Activated CD4-positive, alpha-beta T cell treated with anti-CD3 and anti-CD28 coated beads for 48 hours (primary cell): ENCODE measurements at regions not wholly inside any gene's neighbourhood (a gene's known extent, or its start where the extent isn't known, plus 50 kb on each side); places are given as distances from the start of the nearest gene placed in this dataset.

Experiments used
- DNase-seq: peaks from one replicate; pipeline ENCODE4 v3.0.0-alpha.2; 2020

DNA sequence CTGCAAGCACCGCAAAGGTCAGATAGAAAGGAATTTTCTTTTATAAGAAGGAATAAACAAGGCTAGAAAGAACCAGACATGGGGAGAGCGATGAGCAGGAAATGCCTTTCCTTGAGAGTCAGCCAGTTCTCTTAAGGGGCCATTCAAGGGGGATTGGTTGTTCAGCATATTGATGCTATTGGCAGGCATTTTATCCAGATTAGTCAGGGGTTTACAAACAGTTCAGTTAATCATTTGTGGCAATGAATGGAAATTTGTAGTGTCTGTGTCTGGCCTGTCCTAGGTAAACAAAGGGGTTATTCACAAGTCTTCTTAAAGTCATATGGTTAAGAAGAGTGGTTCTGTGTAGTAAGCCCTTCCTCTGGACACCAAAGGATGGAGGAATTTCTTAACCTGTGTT lies 184.7 kb upstream of the FRMPD4 start:
- DNase-seq: no peak

- no peak for DNase-seq
These were observed 184.1 kb upstream of the FRMPD4 start for GRCh38 chrX:11954176-11954575.

DNA sequence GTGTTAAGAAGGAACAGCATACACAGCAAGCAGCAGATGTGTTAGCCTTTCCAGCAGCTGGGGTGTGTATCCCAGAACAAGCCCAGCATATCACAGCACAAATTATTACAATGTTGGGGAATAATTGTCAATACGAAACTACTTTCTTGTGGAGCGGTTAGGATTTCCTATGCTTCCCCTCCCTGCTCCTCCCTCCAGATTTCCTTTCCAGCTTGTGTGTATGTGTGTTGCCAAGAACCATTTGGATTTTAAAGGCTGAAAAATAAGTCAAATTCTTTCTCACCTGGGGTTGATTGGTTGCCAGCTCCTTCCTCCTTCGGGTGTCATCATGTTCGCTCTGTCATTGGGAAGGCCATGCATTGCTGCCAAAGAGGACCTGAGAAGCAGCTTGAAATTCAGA lies 178.2 kb upstream of the FRMPD4 start:
- DNase-seq: no peak

DNA sequence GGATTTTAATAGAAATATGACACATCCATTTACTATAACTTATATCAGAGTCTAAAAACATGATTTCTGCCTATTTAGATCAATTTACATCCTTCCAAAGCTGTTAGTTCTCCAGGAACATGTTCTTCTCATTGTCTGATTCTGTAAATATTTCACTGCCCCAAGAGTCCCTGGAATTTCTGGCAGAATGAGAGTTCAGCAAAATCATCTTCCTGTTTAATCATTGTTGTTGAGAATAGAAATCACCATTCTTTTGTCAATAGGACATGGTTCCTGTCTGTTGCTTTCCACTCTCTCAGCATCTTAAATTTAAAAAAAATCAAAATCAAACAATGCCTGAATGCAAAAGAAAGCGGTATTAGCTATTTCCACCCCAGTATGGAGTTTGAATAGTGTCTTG lies 172.8 kb upstream of the FRMPD4 start:
- DNase-seq: no peak

- no peak for DNase-seq
These were observed 170.0 kb upstream of the FRMPD4 start for GRCh38 chrX:11967986-11968869.

- no peak for DNase-seq
These were observed 169.3 kb upstream of the FRMPD4 start for GRCh38 chrX:11968991-11969390.

- no peak for DNase-seq
These were observed 167.5 kb upstream of the FRMPD4 start for GRCh38 chrX:11970578-11971359.

DNA sequence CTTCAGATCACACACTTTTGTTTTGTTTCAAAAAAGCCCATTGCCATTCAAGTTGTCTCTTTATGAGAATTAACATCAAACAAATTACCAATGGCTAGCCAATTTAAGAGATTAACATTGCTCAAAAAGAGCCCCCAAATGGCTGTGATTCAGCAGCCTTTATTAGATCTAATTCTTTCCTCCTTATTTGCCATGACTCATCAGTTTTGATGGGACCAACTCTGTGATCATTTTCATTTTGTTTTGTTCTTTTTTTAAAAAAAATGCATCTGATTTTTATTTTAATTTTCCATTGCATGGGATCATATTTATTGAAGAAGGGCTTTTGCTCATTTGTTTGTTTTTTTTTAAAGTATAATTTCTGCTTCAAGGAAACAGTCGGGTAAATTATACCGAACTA lies 161.6 kb upstream of the FRMPD4 start:
- DNase-seq: no peak

DNA sequence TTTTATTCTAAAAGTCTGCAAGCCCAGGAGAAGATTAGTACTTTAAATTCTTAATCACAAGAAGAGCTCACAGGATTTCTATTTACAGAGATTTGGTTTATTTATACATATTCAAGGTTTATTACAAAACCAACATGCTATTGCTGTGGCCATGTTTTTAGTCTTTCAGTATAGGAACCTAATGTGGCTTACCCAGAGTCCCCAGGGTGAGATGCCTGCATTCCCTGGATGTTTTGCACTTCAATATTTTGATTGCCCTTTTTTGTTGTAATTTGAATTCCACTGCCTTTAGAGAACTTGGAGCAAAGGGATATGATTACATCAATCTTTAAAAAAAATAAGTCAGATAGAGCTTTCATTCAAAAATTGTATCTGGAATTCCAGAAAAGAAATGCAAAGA lies 146.0 kb upstream of the FRMPD4 start:
- DNase-seq: no peak

DNA sequence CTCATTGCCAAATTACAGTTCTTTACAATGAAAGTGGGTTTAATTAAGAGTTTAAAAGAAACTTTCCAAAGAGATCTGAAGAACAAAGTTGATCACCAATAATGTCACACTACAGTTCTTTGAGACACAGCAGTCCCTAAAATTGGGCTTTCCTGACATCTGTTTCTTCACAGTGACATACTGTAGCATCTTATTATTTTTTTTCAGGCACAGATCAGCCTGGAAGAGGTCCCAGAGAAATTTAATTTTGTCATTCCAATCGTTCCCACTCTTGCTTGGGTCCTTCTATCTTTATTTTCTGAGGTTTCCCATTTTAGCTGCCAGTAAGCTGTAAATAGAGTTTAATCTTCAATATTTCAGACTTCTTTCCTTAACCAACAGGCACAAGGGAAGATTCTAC lies 143.1 kb upstream of the FRMPD4 start:
- no peak for DNase-seq

DNA sequence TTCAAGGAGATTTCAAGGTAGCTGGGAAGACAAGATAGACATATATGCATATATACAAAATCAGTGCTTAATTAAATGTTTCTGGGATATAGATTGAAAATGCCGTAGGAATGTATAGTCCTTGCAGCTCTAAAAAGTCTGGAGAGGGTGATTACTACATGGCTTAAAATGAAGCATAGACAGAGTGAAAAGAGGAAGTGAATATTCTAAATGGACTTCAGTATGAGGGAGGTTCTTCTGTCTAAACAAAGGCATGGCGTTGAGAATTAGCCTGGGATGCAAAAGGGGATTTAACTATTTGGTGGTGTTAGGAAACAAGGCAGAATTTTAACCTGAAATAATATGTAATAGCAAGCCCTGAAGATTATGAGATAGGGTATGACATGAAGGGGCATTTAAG lies 141.5 kb upstream of the FRMPD4 start:
- DNase-seq: no peak

GRCh38 chrX:11998944-11999343 lies 139.3 kb upstream of the FRMPD4 start:
- DNase-seq: no peak

DNA sequence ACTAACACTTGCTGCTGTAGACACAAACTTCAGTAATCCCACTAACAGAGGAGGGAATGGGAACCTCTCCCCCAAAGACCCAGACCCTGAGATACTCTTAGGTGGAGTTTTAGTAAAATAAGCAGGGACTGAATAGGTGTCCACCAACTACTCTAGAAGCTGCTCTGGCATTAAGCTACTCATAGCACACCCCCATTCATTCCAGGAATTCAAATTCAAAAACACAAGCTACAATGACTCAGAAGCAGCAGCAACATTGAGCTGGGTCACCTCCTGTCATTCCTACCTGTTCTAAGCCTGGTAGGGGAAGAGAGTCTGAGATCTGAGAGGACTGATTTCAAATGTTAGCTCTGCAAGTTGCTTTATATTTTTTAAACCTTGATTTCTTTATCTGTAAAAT lies 135.4 kb upstream of the FRMPD4 start:
- DNase-seq: no peak

DNA sequence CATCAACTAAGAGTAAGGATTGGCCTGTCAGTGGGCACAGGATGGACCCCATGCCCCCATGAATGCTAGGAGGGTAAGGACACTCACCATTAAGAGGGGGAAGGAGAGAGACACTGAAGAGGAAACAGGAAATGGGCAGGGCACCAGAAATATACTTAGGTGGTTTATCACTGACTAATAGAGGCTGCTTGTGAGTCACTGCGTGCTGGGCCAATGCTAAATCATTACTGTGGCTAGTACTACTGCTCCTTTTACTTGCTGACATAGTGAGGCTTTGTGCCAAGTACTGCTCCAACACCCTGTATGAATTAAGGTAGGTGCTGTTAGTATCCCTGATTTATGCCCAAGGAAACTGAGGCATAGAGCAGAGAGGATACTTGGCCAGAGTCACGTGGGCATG lies 130.4 kb upstream of the FRMPD4 start:
- peak; percentile 2 for DNase-seq

DNA sequence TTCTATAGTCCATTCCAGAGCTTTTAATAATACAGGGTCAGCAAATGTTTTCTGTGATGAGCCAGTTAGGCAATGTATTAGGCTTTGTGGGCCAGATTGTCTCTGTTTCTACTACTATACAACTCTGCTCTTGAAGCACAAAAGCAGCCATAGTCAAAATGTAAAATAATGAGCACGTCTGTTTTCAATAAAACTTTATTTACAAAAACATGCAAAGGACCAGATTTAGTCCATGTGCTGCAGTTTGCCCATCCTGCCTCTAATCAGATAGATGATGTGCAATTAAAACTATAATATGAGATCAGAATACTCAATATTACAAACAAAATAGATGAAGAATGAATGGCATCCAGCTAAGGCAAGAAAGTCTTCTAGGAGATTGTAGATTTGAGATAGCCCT lies 127.8 kb upstream of the FRMPD4 start:
- DNase-seq: no peak

GRCh38 chrX:12011075-12011474 lies 127.2 kb upstream of the FRMPD4 start:
- no peak for DNase-seq

DNA sequence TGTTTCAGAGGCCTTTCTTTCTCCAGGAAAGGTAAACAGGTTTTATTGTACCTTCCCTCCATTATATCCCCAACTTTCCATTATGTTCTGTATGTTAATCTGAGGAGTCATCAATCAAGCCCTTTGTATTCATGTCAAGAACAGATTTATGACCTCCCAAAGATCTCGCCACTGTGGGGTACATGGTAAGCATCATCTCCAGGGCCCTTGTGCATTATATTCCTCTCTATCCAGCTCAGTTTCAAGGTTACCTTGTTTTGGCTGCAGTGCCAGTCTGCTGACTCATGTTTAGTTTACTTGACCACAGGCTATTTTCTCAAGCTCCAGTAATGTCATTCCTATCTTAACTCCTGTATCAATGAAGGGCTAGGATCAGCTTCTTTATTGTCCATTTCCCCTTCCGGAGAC lies 125.1 kb upstream of the FRMPD4 start:
- no peak for DNase-seq

DNA sequence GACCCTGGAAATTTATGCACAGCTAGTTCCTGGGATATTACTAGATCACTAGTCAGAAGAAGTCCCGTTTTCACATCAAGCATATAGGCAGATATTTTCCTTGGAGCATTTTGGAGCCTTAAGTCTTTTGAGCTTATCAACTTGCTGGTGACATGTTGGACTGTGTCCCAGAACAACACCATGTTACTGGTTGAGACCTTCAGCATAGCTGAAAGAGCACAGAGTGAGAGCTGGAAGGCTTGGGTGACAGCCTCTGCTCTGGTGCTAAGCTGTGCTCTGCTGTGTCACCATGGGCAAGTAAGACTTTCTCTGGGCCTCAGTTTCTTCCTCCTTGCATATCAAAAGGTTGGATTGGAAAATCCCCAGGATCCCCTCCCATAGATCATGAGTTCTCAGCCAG lies 116.6 kb upstream of the FRMPD4 start:
- no peak for DNase-seq

GRCh38 chrX:12026481-12026880 lies 111.8 kb upstream of the FRMPD4 start:
- no peak for DNase-seq

GRCh38 chrX:12032082-12032481 lies 106.2 kb upstream of the FRMPD4 start:
- DNase-seq: no peak

GRCh38 chrX:12034741-12035140 lies 103.5 kb upstream of the FRMPD4 start:
- DNase-seq: no peak

GRCh38 chrX:12042615-12043014 lies 95.7 kb upstream of the FRMPD4 start:
- DNase-seq: no peak

- DNase-seq: no peak
These were observed 86.2 kb upstream of the FRMPD4 start for GRCh38 chrX:12052109-12052508.

DNA sequence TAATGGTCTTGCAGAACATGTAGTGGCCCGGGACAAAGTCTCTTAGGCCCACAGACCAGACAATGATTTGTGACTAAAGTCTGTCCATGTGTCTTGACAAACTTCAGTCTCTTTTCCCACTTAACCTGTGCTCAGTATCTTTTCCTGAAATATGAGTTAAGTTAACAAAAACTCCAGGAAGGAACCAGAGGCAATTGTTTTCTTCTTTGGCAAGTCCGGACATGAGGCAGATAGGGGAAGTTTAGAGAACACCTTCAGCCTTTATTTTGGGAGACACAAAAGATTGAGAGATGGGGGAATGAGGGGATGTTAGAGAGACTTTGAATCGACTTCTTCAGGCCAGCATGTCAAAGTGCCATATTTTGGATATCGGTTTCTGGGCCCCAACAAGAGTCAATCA lies 80.2 kb upstream of the FRMPD4 start:
- no peak for DNase-seq
